Anterior cingulate cortex (tissue), 58 donors: ENCODE measurements at regions not wholly inside any gene's neighbourhood (a gene's known extent, or its start where the extent isn't known, plus 50 kb on each side); places are given as distances from the start of the nearest gene placed in this dataset.

Experiments used
- DNase-seq, 58 donors: peaks; one replicate each; lab custom pipeline; 2025; lab: John Stamatoyannopoulos, UW

GRCh38 chr14:22422238-22422637 lies 166.8 kb downstream of the DAD1 start:
- DNase-seq = no peak

- no peak for DNase-seq
Measured at GRCh38 chr14:22420598-22421186, 168.3 kb downstream of the DAD1 start.

- DNase-seq = no peak
Measured at GRCh38 chr14:22419620-22420019, 169.4 kb downstream of the DAD1 start.

DNA sequence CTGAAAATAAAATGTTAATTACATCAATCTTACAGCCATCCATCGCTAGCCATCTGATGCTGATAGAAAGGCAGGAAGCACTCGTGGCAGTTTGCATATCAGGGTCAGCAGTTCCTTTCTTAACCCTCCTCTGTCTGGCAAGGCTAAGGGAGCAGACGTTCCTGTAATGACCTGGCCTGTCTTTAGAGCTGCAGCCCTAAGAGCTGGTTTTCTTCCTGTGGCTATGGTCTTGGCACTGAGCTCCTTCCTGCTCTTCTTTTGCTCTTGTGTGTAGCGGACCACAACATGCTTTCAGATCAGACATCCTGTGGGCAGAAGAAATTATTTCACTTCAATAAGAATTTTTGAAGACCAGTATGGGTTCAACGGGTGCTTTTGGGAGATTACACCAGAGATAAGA lies 170.4 kb downstream of the DAD1 start:
- no peak for DNase-seq

DNA sequence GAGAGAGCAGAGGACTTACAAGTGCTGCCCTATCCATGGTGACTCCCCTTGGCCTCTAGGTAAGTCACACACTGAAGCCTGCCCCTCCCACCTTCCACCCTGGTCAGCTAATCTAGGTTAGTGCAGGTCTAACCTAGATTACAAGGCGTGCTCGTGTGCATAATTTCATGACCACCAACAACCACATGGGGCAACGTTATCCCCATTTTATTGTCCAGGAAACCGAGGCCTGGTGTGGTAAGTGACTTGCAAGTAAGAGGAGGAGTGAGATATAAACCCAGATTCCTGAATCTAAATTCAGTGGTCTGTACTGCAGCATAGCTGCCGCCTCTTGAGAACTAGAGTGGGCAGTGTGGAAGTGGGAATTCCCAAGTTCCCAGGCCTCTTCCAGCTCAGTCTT lies 171.1 kb downstream of the DAD1 start:
- no peak for DNase-seq

DNA sequence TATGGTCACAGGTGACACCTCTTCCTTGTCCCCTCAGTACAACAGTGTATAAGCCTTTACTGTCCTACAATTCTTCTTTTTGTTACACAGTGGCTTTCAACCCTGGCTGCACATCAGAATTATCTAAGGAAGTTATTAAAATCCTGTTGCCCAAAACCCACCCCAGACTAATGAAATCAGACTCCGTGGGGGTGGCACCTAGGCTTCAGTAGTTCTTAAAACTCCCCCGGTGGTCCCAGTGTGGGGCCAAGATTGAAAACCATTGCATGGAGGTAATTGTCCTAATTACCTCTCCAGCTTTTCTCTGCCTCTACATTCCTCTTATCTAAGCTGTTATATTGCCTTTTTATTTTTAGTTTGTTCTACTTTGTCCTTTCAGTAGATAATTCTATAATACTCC lies 172.8 kb downstream of the DAD1 start:
- DNase-seq = no peak

DNA sequence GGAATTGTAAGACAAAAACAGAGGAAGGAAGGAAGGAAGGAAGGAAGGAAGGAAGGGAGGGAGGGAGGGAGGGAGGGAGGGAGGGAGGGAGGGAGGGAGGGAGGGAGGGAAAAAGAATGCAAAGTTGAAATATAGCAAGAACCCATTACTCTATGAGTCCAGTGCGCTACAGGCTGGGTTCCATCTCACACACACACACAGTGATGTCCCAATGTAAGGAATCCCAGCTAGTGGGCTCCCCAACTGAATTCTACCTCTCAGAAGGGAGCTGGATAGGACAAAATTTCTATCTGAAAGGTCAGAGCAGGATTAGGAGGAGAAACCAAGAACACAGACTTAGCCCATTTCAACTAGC lies 173.4 kb downstream of the DAD1 start:
- no peak for DNase-seq

DNA sequence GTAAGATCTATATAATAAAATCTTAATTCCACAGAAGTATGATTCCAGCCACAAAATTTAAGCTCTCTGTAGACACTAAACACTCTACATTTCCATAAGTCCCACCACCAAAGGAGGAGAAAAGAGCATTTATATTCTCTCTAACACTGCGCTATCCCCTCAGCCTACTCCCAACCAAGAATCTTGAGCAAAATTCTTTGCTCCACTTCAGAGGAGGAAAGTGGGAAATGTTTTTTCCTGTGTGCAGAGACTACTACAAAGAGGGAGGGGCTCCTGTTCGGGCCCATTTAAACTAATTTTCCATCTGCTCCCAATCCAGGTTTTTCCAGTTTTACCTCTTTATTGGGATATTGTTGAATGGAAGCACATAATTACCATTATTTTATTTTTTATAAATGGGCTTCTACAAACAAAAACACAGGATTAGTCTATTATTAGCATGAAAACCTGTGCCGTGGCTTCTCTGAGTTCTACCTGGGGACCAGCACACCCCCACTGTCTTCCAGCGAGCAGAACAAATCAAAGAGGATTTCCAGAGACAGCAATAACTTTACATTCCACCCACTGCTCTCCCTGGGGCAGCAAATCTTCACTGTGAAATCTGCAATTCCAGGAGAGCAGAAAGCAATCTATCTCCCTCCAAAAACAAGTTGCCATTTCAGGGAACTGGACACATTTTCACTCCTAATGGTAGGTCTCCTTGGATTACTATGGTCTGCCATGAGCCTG lies 174.0 kb downstream of the DAD1 start:
- DNase-seq = no peak

DNA sequence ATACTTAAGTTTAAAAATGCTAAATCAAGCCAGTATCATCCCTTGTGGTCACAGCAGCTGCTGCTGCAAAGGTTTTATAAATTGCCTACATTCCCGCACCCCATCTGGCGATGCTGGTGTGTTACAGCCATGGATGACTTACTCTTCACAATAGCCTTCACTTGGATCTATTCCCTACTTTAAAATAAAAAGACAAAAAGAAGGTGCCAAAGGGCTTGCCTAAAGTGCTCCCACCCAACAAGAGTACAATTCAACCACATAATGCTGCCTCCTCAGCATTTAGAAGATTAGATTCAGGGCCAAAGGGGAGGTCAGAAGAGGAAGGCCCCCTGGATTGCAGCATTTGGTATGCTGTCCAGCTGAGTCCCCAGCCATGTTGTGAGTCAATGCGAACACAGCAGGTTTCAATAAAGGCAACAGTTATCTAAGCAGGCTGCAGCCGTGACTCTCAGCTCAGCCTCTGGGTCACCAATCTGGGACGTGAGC lies 176.1 kb downstream of the DAD1 start:
- no peak for DNase-seq

- no peak for DNase-seq
Measured at GRCh38 chr14:22411398-22412055, 177.5 kb downstream of the DAD1 start.

DNA sequence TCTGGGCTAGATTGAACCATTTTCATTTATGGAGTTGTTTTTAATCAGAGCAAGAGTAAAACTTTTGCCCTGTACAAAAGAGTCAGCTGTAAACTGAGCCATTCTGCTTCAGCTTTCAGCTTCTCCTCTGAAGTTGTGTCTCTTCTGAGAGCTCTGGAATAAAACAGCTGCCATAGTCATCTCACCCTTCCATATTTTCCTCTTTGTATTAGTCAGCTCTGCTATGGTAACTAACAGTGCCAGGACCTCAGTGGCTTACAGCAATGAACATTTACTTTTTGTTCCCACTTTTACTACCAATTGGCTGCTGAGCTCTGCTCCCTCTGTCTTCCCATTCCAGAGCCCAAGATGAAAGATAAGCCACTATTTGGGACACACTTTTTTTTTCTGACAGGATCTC lies 178.5 kb downstream of the DAD1 start:
- DNase-seq = no peak

DNA sequence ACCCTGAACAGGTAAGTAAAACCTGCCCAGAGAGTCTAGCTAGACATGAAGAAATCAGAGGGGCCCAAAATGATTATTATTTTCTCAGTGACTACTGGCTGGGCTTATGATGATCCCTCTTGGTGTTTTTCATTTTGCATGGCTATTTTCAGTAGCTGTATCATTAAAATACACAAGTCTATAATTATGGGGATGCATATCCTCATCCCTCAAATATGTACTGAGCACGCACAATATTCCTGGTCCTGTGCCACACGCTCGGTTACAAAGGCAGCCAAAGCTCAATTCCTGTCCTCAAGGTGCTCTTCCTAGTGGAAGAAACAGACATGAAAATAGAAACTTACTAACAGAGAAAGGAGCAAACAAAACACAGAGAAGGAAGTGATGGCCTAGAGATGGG lies 180.0 kb downstream of the DAD1 start:
- DNase-seq = no peak

GRCh38 chr14:22408547-22408946 lies 180.5 kb downstream of the DAD1 start:
- DNase-seq = no peak

DNA sequence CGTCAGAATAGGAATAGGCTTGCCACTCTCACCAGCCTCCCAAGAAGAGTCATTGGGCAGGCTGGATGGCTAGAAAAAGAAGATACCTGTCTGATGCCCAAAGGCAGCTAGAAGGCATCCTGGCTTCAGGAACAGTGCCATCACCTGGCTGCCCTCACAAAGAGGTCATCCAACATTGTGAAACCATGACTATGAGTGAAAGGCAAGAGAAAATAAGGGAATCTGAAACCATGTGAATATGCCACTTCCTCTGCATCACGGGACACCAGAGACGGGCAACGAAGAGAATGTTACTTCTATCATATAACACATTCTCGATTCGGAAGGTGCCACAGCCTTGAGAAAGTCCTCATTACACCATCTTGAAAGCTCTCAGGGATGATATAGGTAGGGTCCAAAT lies 182.0 kb downstream of the DAD1 start:
- no peak for DNase-seq

DNA sequence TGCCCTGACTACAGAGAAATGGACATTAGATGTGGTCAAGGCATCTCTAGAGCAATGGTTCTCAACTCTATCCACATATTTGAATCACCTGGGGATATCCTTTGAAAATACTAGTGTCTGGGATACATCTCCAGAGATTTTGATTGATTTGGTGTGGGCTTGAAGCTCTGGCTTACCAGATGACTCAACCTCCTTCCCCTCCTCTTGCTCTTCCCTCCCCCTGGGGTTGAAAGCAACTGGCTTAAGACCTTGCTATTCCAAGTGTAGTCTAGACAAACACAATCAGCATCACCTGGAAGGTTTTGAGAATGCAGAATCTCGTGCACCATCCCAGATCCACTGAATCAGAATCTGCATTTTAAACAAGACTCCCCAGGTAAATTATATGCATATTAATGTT lies 183.8 kb downstream of the DAD1 start:
- DNase-seq = no peak

- no peak for DNase-seq
Measured at GRCh38 chr14:22403296-22403695, 185.7 kb downstream of the DAD1 start.

- no peak for DNase-seq
Measured at GRCh38 chr14:22400655-22401259, 188.3 kb downstream of the DAD1 start.

- DNase-seq = no peak
Measured at GRCh38 chr14:22399776-22400175, 189.2 kb downstream of the DAD1 start.

- DNase-seq = no peak
Measured at GRCh38 chr14:22397221-22397737, 191.7 kb downstream of the DAD1 start.

DNA sequence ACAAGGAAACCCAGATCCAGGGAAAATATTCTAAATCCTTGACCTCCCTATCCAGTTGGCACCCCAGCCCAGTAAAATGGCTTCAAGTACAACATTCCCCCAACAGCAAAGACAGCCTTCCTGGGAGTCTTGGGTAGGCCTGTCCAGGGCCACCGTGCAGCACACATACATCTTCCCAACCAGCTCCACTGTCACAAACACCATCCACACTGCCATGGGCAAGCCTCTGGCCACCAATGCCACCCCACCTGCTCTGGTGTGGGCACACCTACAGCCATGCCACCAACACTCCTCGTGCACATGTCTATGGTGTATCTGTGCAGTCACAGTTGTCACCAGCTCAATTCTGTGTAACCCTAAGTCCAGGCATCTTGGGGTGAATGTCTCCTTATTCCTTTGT lies 193.2 kb downstream of the DAD1 start:
- no peak for DNase-seq

DNA sequence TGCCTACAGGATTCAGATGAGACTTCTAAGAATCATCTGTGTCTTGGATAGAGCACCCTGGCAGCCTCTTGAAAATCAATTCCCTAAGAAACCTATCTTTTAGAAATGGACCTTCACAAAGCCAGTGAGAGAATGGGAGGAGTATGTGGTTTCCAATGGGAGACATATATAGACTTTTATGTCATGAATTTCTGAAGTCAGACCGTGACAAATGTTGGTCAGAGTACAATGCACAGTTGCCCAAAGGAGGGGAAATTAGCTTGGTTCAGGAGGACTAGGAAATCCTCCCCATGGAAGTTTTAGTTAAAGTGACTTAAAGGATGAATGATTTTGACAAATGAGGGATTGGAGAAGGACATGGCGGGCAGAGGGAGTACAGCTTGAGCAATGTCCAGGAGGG lies 194.4 kb downstream of the DAD1 start:
- no peak for DNase-seq
